Mammary epithelial cell (primary cell): ENCODE measurements at regions not wholly inside any gene's neighbourhood (a gene's known extent, or its start where the extent isn't known, plus 50 kb on each side); places are given as distances from the start of the nearest gene placed in this dataset.

Experiments
- EZH2 ChIP-seq: IDR thresholded peaks from 2 replicates; pipeline ENCODE4 v1.6.1; 2012; ENCODE audit warnings: low read length, inconsistent platforms, borderline replicate concordance
- TF ChIP-seq, protein P1 (sequence below), 2 donors: IDR thresholded peaks in 1 of 2; conservative IDR thresholded peaks in 1 of 2; 2 replicates each; pipeline ENCODE4 v1.5.1; 2011 to 2012; ENCODE audit warnings: inconsistent platforms in 2 of 2, low read length in 2 of 2, mild to moderate bottlenecking in 2 of 2, control low read depth in 1 of 2, low read depth in 1 of 2; ENCODE audit not compliant: insufficient read depth in 1 of 2; ENCODE audit errors: extremely low read depth in 1 of 2

DNA sequence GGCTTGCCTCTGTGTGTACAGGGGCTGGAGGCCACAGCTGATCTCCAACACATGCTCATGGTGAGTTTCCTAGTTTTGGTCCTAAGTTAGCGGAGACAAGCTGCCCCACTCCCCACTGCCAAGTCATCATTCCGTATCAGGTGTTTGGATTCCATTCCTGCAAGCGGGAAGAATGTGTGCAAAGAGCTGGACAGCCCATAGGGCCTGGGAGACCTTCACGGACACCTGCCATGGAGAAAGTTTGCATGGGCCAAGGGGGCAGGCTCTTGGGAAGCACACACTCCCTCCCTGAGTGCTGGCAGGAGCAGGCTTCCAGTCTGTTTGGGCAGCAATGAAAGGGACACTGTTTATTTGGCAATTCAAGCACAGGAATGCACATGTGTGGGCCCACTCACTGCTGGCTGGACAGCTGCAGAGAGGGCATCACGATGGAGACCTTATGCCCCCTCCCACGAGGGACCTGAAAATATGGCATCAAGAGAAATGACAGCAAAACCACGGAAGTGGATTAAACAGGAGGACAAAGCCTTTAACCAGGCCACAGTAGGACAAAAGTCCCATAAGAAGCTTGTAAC is 149.7 kb downstream of the KLF13 start:
- TF ChIP-seq, protein P1, sequence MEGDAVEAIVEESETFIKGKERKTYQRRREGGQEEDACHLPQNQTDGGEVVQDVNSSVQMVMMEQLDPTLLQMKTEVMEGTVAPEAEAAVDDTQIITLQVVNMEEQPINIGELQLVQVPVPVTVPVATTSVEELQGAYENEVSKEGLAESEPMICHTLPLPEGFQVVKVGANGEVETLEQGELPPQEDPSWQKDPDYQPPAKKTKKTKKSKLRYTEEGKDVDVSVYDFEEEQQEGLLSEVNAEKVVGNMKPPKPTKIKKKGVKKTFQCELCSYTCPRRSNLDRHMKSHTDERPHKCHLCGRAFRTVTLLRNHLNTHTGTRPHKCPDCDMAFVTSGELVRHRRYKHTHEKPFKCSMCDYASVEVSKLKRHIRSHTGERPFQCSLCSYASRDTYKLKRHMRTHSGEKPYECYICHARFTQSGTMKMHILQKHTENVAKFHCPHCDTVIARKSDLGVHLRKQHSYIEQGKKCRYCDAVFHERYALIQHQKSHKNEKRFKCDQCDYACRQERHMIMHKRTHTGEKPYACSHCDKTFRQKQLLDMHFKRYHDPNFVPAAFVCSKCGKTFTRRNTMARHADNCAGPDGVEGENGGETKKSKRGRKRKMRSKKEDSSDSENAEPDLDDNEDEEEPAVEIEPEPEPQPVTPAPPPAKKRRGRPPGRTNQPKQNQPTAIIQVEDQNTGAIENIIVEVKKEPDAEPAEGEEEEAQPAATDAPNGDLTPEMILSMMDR (conservative IDR thresholded peaks at IDR 0.05 in 1 of 2, IDR thresholded peaks at IDR 0.05 in 1 of 2; ENCODE audit: extremely low read depth in 1 of 2, insufficient read depth in 1 of 2, low read depth in 1 of 2, low read length in 2 of 2), result no peak
- TF ChIP-seq EZH2, result no peak
